ENCODE measurements at regions not wholly inside any gene's neighbourhood (a gene's known extent, or its start where the extent isn't known, plus 50 kb on each side); places are given as distances from the start of the nearest gene placed in this dataset.

DNA sequence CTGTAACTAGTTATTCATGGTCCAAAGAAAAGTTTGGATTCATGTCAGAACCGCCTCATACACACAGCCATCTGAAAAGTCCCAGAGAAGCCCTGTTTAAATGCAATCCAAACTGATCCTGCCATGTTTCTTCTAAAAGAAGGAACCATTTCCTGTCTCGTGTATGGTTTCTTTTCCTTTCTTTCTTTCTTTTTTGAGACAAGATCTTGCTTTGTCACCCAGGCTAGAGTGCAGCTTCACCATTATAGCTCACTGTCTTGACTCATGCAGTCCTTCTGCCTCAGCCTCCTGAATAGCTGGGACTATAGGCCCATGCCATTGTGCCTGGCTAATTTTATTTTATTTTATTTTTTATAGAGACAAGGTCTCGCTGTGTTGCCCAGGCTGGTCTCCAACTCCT, 77.4 kb upstream of the NSMCE3 start:
- Histone ChIP-seq H3K9me3 (no peaks in the 10 kb centered on the region), H3K27me3 (no peaks in the 10 kb centered on the region), H3K4me1 (peaks cover 0 to 6% of the 10 kb centered on the region in 2 donors), H3K27ac (no peak overlapping the region), H3K36me3 (no peaks in the 10 kb centered on the region), H3K4me3 (no peak overlapping the region)
- no peak for TF ChIP-seq CTCF (IDR thresholded peaks at IDR 0.05)
- no peak for DNase-seq (ENCODE audit: low spot score)

DNA sequence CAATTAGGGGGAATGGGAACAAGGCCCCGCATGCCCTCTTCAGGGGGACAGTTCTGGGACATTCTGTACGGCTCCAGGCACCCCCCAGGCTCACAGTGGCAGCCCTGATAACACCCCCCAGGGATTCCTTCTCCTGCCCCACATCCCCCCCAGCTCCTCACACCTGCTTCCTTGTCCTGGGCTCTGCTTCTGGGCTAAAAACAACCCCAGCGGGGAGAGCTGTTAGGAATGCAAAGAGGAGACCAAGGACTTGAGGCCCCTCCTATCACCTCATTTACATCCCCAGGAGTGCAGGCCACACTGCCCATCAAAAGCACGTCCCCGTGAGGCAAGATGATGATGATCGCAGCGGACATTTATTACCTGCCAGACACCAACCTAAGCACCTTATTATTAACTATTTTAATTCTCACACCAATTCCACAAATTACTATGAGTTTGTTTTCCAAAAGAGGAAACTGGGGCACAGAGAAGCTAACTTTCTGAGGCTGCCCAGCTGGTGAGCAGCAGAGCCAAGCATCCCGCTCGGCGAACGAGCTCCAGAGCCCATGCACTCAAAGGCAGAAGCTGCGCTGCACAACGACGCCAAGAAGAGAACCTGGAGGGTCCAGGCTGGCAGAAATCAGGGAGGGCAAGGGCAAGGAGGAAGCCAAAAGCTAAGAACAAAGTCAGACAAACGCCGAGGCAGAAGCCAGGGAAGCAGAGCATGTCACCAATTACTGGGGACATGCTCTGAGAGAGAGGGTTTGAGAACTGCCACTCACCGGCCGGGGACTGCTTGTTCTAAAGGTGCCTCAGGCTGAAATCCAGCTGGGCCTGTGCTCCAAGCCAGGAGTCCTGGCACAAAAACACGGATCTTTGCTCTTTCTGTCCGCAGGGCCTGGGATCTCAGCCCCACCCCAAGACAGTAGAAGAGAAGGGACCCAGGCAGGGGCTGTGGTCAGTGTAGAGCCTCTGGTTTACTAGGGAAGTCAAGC, 76.2 kb upstream of the NSMCE3 start:
- no peaks in the 10 kb centered on the region for H3K9me3 ChIP-seq
- H3K27ac ChIP-seq, result no peak overlapping the region
- no peak overlapping the region for H3K4me3 ChIP-seq
- H3K4me1 ChIP-seq, result peaks cover 0 to 6% of the 10 kb centered on the region in 2 donors
- no peak for DNase-seq (ENCODE audit: low spot score)
- TF ChIP-seq CTCF (IDR thresholded peaks at IDR 0.05), result no peak
- H3K36me3 ChIP-seq, result no peaks in the 10 kb centered on the region
- H3K27me3 ChIP-seq, result no peaks in the 10 kb centered on the region

GRCh38 chr15:29344474-29344873, 74.9 kb upstream of the NSMCE3 start:
- Histone ChIP-seq H3K4me3 (no peak overlapping the region), H3K36me3 (no peaks in the 10 kb centered on the region), H3K9me3 (no peaks in the 10 kb centered on the region), H3K4me1 (peaks cover 0 to 6% of the 10 kb centered on the region in 2 donors), H3K27me3 (no peaks in the 10 kb centered on the region), H3K27ac (no peak overlapping the region)
- no peak for DNase-seq (ENCODE audit: low spot score)
- no peak for TF ChIP-seq CTCF (IDR thresholded peaks at IDR 0.05)

DNA sequence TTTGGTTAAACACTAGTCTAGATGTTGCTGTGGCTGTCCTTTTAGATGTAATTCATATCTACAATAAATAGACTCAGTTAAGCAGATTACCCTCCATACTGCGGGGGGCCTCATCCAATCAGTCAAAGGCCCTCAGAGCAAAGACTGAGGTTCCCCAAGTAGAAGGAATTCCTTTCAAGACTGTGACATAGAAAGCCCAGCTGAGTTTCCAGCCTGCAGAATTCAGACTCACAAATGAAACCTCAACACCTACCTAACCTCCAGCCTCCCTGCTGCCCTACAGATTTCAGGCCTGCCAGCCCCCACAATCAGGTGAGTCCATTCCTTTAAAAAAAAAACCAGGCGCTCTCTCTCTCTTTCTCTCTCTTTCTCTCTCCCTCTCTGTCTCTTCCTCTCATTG, 73.6 kb upstream of the NSMCE3 start:
- Histone ChIP-seq H3K36me3 (no peaks in the 10 kb centered on the region), H3K4me1 (peaks cover 0 to 5% of the 10 kb centered on the region in 2 donors), H3K27me3 (no peaks in the 10 kb centered on the region), H3K9me3 (no peaks in the 10 kb centered on the region), H3K4me3 (no peak overlapping the region), H3K27ac (no peak overlapping the region)
- TF ChIP-seq CTCF (IDR thresholded peaks at IDR 0.05), result no peak
- DNase-seq (ENCODE audit: low spot score), result no peak

DNA sequence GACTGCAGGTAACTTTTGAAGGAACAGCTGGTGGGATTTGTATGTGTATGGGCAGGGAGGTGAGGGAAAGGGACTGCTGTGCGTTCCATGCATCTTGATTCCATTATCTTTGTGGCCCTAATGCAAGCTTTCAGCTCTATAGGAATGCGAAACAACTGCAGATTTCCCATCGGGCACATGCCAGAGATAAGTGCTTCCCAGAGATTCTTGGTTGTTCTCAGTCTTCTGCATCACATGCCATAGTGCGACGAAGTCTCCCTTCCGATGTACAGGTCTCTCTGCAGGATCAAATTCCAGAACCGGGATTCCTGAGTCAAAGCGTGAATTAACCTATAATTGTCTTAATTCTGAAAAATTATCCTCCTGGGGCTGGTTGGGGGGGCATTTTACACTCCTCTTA, 72.6 kb upstream of the NSMCE3 start:
- no peak for DNase-seq (ENCODE audit: low spot score)
- Histone ChIP-seq H3K4me3 (no peak overlapping the region), H3K27ac (no peak overlapping the region), H3K9me3 (no peaks in the 10 kb centered on the region), H3K27me3 (no peaks in the 10 kb centered on the region), H3K4me1 (no peaks in the 10 kb centered on the region), H3K36me3 (no peaks in the 10 kb centered on the region)
- no peak for TF ChIP-seq CTCF (IDR thresholded peaks at IDR 0.05)
